Right atrium auricular region (tissue), 2 donors: ENCODE measurements at regions not wholly inside any gene's neighbourhood (a gene's known extent, or its start where the extent isn't known, plus 50 kb on each side); places are given as distances from the start of the nearest gene placed in this dataset.

Experiments
- DNase-seq: peaks from one replicate; pipeline ENCODE4 v3.0.0-alpha.2; 2019; ENCODE audit warnings: low spot score
- H3K27ac ChIP-seq, 2 donors: fragments of 200-600 bp; sonication (generic); 1 replicate in 1 of 2; 2 replicates in 1 of 2; pipeline ENCODE4 v1.5.1; 2016 to 2019
- H3K27me3 ChIP-seq, 2 donors: fragments of 200-600 bp; sonication (generic); one replicate each; pipeline versions ENCODE4 v1.5.1 to v1.6.0; 2017 to 2019
- H3K36me3 ChIP-seq: fragments of 200-600 bp; sonication (generic); one replicate; pipeline ENCODE4 v1.5.1; 2016
- H3K4me1 ChIP-seq, 2 donors: fragments of 200-600 bp; sonication (generic); one replicate each; pipeline versions ENCODE4 v1.5.1 to v1.6.0; 2017 to 2019
- H3K4me3 ChIP-seq, 2 donors: fragments of 200-600 bp; sonication (generic); 1 replicate in 1 of 2; 2 replicates in 1 of 2; pipeline ENCODE4 v1.5.1; 2017 to 2019; ENCODE audit warnings: mild to moderate bottlenecking in 1 of 2, moderate library complexity in 1 of 2
- H3K9me3 ChIP-seq, 2 donors: fragments of 200-600 bp; sonication (generic); one replicate each; pipeline ENCODE4 v1.5.1; 2019
- TF ChIP-seq, protein P1 (sequence below), 2 donors: fragments of 200-600 bp; sonication (generic); IDR thresholded peaks; one replicate each; pipeline ENCODE4 v1.5.1; 2019; ENCODE audit warnings: antibody characterized with exemption in 2 of 2

DNA sequence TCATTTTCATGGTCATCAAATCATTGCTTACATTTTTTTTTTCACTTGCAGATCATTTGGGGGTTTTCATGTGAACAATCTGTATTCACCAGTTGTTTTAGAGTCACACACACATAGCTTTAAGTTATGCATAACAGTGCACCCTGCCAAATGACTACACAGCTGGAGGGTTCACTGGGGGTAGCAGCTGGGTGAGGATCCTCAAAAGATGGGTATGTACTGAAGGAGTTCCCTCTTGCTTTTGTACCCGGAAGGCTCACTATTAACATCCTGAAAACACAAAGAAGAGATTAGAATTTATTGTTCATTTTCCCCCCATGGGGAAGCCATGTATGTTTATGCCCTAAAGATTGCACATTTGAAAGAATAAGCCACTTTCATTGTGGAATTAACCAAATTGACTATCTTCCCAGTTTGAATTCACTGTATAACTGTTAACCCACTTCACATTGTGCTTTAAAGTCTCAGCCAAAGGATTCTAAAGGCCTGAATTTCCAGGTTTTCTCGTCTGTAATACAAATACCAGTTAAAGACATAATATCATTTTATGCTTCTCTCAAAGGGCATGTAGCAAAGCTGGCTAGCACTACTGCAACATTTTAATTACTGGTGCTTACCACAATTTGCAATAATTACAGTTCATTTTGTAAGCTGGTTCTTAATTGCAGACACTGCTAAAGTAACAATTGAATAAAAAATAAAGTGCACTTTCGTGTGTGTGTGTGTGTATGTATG, 466.4 kb upstream of the MEF2C start:
- Histone ChIP-seq H3K4me3 (no peak overlapping the region), H3K36me3 (no peaks in the 10 kb centered on the region), H3K27me3 (no peaks in the 10 kb centered on the region), H3K9me3 (no peaks in the 10 kb centered on the region), H3K4me1 (no peaks in the 10 kb centered on the region), H3K27ac (no peak overlapping the region)
- no peak for DNase-seq
- TF ChIP-seq, protein P1, sequence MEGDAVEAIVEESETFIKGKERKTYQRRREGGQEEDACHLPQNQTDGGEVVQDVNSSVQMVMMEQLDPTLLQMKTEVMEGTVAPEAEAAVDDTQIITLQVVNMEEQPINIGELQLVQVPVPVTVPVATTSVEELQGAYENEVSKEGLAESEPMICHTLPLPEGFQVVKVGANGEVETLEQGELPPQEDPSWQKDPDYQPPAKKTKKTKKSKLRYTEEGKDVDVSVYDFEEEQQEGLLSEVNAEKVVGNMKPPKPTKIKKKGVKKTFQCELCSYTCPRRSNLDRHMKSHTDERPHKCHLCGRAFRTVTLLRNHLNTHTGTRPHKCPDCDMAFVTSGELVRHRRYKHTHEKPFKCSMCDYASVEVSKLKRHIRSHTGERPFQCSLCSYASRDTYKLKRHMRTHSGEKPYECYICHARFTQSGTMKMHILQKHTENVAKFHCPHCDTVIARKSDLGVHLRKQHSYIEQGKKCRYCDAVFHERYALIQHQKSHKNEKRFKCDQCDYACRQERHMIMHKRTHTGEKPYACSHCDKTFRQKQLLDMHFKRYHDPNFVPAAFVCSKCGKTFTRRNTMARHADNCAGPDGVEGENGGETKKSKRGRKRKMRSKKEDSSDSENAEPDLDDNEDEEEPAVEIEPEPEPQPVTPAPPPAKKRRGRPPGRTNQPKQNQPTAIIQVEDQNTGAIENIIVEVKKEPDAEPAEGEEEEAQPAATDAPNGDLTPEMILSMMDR (IDR thresholded peaks at IDR 0.05): no peak

DNA sequence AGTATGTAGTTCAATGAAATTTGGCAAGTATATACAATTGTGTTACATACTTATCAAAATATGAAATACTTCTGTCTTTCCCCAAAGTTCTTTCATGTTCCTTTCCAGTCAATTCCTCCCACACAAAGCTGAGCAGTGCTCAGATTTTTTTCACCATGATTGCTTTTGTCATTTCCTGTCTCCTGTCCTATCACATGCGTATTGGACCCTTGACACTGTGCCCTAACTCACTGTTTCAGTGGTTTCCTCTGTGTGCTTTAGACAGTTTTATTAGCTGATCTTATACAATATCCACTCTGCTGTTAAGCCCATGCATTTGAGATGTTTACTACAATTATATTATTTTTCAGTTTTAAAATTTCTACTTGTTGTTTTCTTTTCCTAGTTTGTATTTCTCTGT, 463.6 kb upstream of the MEF2C start:
- Histone ChIP-seq H3K9me3 (no peaks in the 10 kb centered on the region), H3K4me1 (no peaks in the 10 kb centered on the region), H3K27me3 (no peaks in the 10 kb centered on the region), H3K27ac (no peak overlapping the region), H3K4me3 (no peak overlapping the region), H3K36me3 (no peaks in the 10 kb centered on the region)
- DNase-seq: no peak
- TF ChIP-seq, protein P1 (IDR thresholded peaks at IDR 0.05): no peak

DNA sequence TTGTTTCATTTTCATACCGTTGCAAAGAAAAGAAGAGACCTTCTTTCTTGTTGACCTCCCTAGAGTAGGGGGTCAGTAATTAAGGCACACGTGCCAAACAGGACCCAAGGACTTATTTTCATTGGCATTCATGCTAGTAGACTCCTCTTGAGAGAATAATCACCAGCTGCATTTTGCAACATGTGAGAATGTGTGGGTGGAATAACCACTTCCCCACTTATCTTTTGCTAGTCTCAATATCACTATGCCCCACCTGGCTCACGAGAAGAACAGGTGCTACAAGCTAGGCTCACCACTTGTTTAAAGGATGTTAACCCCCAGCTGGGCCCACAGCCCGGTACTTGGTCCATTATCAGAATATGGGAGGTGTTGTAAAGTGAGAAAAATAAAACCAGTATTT, 460.7 kb upstream of the MEF2C start:
- Histone ChIP-seq H3K27ac (no peak overlapping the region), H3K4me3 (no peak overlapping the region), H3K27me3 (no peaks in the 10 kb centered on the region), H3K36me3 (no peaks in the 10 kb centered on the region), H3K9me3 (no peaks in the 10 kb centered on the region), H3K4me1 (no peaks in the 10 kb centered on the region)
- no peak for DNase-seq
- TF ChIP-seq, protein P1 (IDR thresholded peaks at IDR 0.05): no peak

DNA sequence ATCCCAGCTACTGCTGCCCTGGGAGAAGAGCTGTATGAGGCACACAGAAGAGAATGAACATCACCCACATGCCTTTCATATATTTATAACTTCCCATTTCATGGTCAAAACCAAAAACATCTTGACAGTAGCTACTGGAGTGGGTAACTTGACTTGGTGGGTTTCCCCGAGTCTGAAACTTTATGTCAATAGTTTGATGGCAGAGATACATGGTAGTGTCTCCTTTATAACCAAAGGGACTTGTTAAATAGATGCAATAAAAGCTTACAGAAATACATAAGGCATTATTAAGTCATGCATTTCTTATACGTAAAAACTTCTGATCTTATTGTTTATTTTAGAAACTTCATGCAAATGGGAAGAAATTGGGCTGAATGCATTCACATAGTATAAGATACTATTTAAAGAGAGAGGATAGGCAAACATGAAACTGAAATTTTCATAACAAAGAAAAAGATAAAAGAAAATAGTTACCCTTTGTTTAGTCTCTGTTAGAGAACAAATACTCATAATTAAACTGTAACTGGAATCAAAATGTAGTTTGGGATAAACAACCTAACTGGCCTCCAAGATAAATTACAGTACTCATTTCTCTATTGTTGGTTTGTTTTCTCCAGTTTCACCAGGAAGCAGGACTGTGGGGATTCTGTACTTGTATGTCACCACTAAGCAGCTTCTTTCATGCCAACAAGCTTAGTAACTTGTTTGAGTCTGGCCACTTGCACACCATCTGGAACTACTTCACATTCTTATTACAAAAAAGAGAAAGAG, 459.3 kb upstream of the MEF2C start:
- no peak for DNase-seq
- Histone ChIP-seq H3K27me3 (no peaks in the 10 kb centered on the region), H3K36me3 (no peaks in the 10 kb centered on the region), H3K27ac (no peak overlapping the region), H3K4me1 (no peaks in the 10 kb centered on the region), H3K4me3 (no peak overlapping the region), H3K9me3 (no peaks in the 10 kb centered on the region)
- TF ChIP-seq, protein P1 (IDR thresholded peaks at IDR 0.05): no peak

DNA sequence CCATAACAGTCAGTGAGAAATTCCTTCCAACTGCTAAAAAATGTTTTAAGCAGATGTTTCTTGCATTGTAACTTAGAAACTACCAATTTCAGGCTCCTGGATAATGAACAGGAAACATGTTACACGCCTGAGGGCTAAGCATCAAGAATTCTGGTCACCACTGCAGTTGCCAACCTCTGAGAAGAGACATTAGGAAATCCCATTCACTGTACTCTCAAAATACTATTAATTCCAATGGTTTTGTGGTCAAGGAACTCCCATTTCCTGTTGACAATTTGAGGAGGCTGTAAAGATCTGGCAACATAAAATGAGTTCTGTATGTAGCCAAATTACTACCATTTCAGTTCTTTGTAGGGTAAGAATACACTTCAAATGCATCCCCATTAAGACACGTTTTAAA, 456.0 kb upstream of the MEF2C start:
- Histone ChIP-seq H3K27me3 (no peaks in the 10 kb centered on the region), H3K36me3 (no peaks in the 10 kb centered on the region), H3K9me3 (no peaks in the 10 kb centered on the region), H3K4me3 (no peak overlapping the region), H3K4me1 (no peaks in the 10 kb centered on the region), H3K27ac (no peak overlapping the region)
- TF ChIP-seq, protein P1 (IDR thresholded peaks at IDR 0.05): no peak
- no peak for DNase-seq
